Activated T-helper 17 cell treated with anti-CD3 and anti-CD28 coated beads, Interleukin-2, amount 50 U/mL, for 72 hours (primary cell): ENCODE measurements at regions not wholly inside any gene's neighbourhood (a gene's known extent, or its start where the extent isn't known, plus 50 kb on each side); places are given as distances from the start of the nearest gene placed in this dataset.
"Not testable (repeated sequence)": the region's sequence is repeated elsewhere in the genome, so short reads cannot be mapped to it uniquely, and the experiment has no call there.

Experiments used
- ATAC-seq: fragments of 150-1000 bp; cut with Tn5 transposase; replicated peaks from 2 replicates; pipeline ENCODE4 v1.10.0; 2021; ENCODE audit warnings: mild to moderate bottlenecking, moderate library complexity
- H3K27ac Mint-ChIP-seq: one replicate; pipeline ENCODE4 v1.8.0; 2022; ENCODE audit warnings: mixed read lengths
- H3K27me3 Mint-ChIP-seq: one replicate; pipeline ENCODE4 v1.8.0; 2022; ENCODE audit warnings: mixed read lengths
- H3K36me3 Mint-ChIP-seq: one replicate; pipeline ENCODE4 v1.8.0; 2022; ENCODE audit warnings: low read depth, mild to moderate bottlenecking, mixed read lengths
- H3K4me1 Mint-ChIP-seq: one replicate; pipeline ENCODE4 v1.8.0; 2022; ENCODE audit warnings: mixed read lengths
- H3K4me3 Mint-ChIP-seq: one replicate; pipeline ENCODE4 v1.8.0; 2022; ENCODE audit warnings: mild to moderate bottlenecking, mixed read lengths
- H3K9me3 Mint-ChIP-seq: one replicate; pipeline ENCODE4 v1.8.0; 2022; ENCODE audit warnings: mixed read lengths

DNA sequence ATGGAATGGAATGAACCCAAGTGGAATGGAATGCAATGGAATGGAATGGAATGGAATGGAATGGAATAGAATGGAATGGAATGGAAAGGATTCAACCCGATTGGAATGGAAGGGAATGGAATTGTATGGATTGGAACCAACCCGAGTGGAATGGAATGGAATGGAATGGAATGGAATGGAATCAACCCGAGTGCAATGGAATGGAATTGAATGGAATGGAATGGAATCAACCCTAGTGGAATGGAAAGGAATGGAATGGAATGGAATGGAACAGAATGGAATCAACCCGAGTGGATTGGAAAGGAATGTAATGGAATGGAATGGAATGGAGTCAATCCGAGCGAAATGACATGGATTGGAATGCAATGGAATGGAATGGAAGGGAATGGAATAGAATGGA, 1144.9 kb downstream of the RPIA start:
- not testable (repeated sequence) for H3K27me3 Mint-ChIP-seq, H3K4me3 Mint-ChIP-seq, H3K36me3 Mint-ChIP-seq, H3K9me3 Mint-ChIP-seq, H3K4me1 Mint-ChIP-seq, H3K27ac Mint-ChIP-seq
- ATAC-seq, result peak; percentile 61

- Mint-ChIP-seq H3K4me1 (peaks cover 4% of the 10 kb centered on the region), H3K9me3 (peaks cover 8% of the 10 kb centered on the region), H3K27me3 (no peaks in the 10 kb centered on the region), H3K36me3 (no peaks in the 10 kb centered on the region), H3K4me3 (no peak overlapping the region), H3K27ac (no peak overlapping the region)
- ATAC-seq, result no peak
Measured at GRCh38 chr2:89837962-89838625, 1146.6 kb downstream of the RPIA start.

DNA sequence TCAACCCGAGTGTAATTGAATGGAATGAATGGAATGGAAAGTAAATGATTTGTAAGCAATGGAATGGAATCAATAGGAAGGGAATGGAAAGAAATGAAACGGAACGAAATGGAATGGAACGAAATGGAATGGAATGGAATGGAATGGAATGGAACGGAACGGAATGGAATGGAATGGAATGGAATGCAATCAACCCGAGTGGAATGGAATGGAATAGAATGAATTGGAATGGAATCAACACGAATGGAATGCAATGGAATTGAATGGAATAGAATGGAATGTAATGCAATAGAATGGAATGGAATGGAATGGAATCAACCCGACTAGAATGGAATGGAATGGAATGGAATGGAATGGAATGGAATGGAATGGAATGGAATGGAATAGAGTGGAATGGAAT, 1148.7 kb downstream of the RPIA start:
- ATAC-seq, result not testable (repeated sequence)

GRCh38 chr2:89840781-89841475, 1149.5 kb downstream of the RPIA start:
- not testable (repeated sequence) for H3K4me3 Mint-ChIP-seq, ATAC-seq, H3K27me3 Mint-ChIP-seq, H3K36me3 Mint-ChIP-seq, H3K4me1 Mint-ChIP-seq, H3K9me3 Mint-ChIP-seq, H3K27ac Mint-ChIP-seq

More for the DNA sequence above, 1148.7 kb downstream of the RPIA start:
- H3K4me3 Mint-ChIP-seq, H3K27me3 Mint-ChIP-seq, H3K4me1 Mint-ChIP-seq, H3K36me3 Mint-ChIP-seq, H3K9me3 Mint-ChIP-seq, H3K27ac Mint-ChIP-seq: not testable (repeated sequence)

- ATAC-seq, result no peak
- peaks cover 4% of the 10 kb centered on the region for H3K4me1 Mint-ChIP-seq
- no peaks in the 10 kb centered on the region for H3K36me3 Mint-ChIP-seq
- H3K9me3 Mint-ChIP-seq, result peaks cover 6% of the 10 kb centered on the region
- H3K27ac Mint-ChIP-seq, result no peak overlapping the region
- no peaks in the 10 kb centered on the region for H3K27me3 Mint-ChIP-seq
- H3K4me3 Mint-ChIP-seq, result no peak overlapping the region
Measured at GRCh38 chr2:89841476-89841840, 1150.0 kb downstream of the RPIA start.

GRCh38 chr2:89842180-89842908, 1150.9 kb downstream of the RPIA start:
- Mint-ChIP-seq H3K27ac (no peak overlapping the region), H3K27me3 (no peaks in the 10 kb centered on the region), H3K4me3 (no peak overlapping the region), H3K36me3 (no peaks in the 10 kb centered on the region), H3K4me1 (peaks cover 4% of the 10 kb centered on the region), H3K9me3 (peaks cover 5% of the 10 kb centered on the region)
- no peak for ATAC-seq

DNA sequence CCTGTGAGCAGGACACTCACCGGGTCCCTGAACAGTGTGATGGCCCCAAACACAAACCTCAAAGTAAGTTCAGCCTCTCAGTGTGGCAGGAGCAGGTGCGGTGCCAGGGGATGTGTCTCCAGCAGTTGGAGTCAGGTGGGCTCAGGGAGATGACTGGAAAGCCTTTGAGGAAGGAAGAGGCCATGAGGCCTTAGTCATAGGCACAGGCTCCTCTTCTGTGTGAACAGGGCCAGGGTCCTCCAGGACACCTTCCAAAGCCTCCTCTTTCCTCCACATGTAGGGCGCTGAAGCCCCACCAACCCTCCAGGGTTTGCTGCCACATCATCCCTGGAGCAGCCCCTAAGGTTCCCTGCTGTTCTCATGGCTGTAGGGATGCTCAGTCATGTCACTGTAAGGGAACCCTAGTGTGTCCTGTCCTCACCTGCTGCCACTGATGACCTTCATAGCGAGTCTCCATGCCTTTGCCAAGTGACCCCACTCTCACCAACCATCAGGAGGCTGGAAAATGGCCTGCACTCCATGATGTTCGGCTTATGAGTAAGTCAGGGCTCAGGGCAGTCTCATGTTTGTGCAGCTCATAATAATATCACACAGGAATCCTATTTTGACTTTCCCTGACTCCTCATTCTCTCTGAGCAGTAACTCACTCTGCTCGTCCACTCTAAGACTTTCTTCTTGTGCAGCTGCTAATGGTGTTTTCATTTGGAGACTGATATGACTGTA, 1152.9 kb downstream of the RPIA start:
- ATAC-seq, result peak; percentile 11
- Mint-ChIP-seq H3K36me3 (no peaks in the 10 kb centered on the region), H3K27ac (no peak overlapping the region), H3K4me1 (peaks cover 4% of the 10 kb centered on the region), H3K27me3 (peaks cover 10% of the 10 kb centered on the region), H3K9me3 (peaks cover 5% of the 10 kb centered on the region), H3K4me3 (no peak overlapping the region)

DNA sequence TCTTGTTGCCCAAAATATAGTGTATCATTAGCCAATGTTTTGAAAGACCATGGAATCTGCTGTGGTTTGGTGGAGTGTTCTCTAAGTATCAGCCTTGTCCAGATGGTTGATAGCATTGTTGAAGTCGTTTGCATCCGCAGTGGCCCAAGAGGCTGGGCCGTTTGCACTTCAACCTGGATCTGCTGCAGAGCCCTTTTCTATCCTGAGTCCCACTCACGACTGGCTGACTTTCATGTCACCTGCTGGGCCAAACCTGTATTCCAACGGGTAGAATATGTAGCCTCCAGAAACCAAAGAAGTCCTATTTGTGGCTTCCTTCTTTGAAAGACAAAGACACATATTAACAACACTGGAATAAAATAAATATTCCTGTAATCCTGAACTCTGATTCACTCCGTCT, 1154.1 kb downstream of the RPIA start:
- H3K4me3 Mint-ChIP-seq, result no peak overlapping the region
- ATAC-seq, result no peak
- H3K4me1 Mint-ChIP-seq, result no peaks in the 10 kb centered on the region
- no peaks in the 10 kb centered on the region for H3K36me3 Mint-ChIP-seq
- no peak overlapping the region for H3K27ac Mint-ChIP-seq
- no peaks in the 10 kb centered on the region for H3K9me3 Mint-ChIP-seq
- peaks cover 15% of the 10 kb centered on the region for H3K27me3 Mint-ChIP-seq

- H3K27me3 Mint-ChIP-seq, result peaks cover 19% of the 10 kb centered on the region
- H3K36me3 Mint-ChIP-seq, result no peaks in the 10 kb centered on the region
- no peak overlapping the region for H3K4me3 Mint-ChIP-seq
- H3K4me1 Mint-ChIP-seq, result no peaks in the 10 kb centered on the region
- H3K27ac Mint-ChIP-seq, result no peak overlapping the region
- no peak for ATAC-seq
- no peaks in the 10 kb centered on the region for H3K9me3 Mint-ChIP-seq
Measured at GRCh38 chr2:89848114-89848513, 1156.6 kb downstream of the RPIA start.

DNA sequence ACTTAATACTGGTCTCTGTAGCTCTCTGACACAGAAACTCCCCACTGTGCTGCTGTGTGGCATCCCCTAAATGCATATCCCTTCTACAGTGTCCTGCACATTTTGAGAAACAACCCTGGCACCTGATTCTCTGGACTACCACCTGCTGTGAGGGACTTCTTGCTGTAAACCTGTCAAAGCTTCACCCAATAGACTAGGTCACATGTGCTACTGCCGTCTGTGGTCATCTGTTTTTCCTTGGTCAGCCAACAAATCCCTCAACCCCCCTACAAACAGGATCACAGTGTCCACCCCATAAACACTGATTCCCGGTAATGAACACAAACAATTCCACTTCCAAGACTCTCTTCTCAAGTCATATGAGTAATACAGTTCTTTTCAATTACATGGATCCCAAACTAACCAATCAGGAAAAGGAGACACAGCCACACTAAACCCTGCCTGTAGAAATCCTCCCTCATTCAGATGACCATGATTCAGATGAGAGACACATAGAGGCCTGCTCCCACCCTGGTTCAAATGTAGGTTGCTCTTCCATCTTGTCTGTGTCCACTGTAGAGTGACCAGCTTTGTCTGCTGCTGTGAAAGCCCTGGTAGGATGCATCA, 1157.4 kb downstream of the RPIA start:
- no peak overlapping the region for H3K4me3 Mint-ChIP-seq
- H3K36me3 Mint-ChIP-seq, result no peaks in the 10 kb centered on the region
- H3K4me1 Mint-ChIP-seq, result no peaks in the 10 kb centered on the region

DNA sequence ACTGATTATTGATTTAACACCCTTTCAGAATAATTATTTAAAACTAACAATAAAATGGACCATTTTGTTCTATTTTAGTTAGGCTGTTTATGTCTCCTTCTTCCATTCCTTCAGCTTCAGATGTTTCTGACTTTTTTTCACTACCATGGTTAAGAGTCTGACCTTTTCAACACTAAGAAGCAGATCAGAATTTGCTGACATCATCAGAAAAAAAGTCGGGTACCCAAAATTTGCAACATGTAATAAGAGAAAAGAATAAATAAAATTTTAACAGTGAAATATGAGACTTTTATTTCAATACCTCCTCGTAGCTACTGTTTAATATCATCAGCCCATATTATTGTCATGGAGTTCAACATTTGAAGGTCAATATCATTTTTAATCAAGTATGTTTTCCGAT, 1158.3 kb downstream of the RPIA start:
- no peak for ATAC-seq
- no peaks in the 10 kb centered on the region for H3K9me3 Mint-ChIP-seq
- H3K27me3 Mint-ChIP-seq, result peaks cover 19% of the 10 kb centered on the region
- H3K4me1 Mint-ChIP-seq, result no peaks in the 10 kb centered on the region
- H3K4me3 Mint-ChIP-seq, result no peak overlapping the region
- no peak overlapping the region for H3K27ac Mint-ChIP-seq
- no peaks in the 10 kb centered on the region for H3K36me3 Mint-ChIP-seq

More for the DNA sequence above, 1157.4 kb downstream of the RPIA start:
- Mint-ChIP-seq H3K27ac (no peak overlapping the region), H3K27me3 (peaks cover 19% of the 10 kb centered on the region), H3K9me3 (no peaks in the 10 kb centered on the region)
- ATAC-seq, result no peak

DNA sequence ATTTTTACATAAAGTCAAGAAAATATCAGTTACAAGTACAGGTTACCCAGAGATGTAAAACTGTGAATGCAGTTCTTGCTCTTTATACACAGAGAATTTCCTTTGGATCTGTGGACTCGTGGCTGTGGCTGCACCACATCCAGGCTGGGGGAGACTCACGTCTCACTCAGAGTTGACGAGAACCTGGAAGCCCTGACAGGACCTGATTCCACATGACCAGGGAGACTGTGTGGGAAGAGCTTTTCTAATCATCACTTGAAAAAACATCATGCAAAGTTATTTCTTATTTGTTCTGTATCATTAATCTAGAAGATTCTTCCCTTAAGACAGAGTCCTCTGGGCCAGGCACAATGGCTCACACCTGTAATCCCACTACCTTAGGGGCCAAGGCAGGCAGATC, 1159.0 kb downstream of the RPIA start:
- H3K9me3 Mint-ChIP-seq, result no peaks in the 10 kb centered on the region
- H3K27ac Mint-ChIP-seq, result no peak overlapping the region
- no peaks in the 10 kb centered on the region for H3K36me3 Mint-ChIP-seq
- no peaks in the 10 kb centered on the region for H3K4me1 Mint-ChIP-seq
- no peak overlapping the region for H3K4me3 Mint-ChIP-seq
- ATAC-seq, result no peak
- H3K27me3 Mint-ChIP-seq, result peaks cover 19% of the 10 kb centered on the region

GRCh38 chr2:89850881-89851582, 1159.6 kb downstream of the RPIA start:
- Mint-ChIP-seq H3K27me3 (peaks cover 19% of the 10 kb centered on the region), H3K9me3 (no peaks in the 10 kb centered on the region), H3K4me1 (no peaks in the 10 kb centered on the region), H3K4me3 (no peak overlapping the region), H3K36me3 (no peaks in the 10 kb centered on the region), H3K27ac (no peak overlapping the region)
- no peak for ATAC-seq

GRCh38 chr2:89851583-89851905, 1160.1 kb downstream of the RPIA start:
- Mint-ChIP-seq H3K36me3 (no peaks in the 10 kb centered on the region), H3K9me3 (no peaks in the 10 kb centered on the region), H3K27me3 (peaks cover 19% of the 10 kb centered on the region), H3K4me3 (no peak overlapping the region), H3K4me1 (no peaks in the 10 kb centered on the region), H3K27ac (no peak overlapping the region)
- no peak for ATAC-seq
